Vagina (tissue), 2 donors: ENCODE measurements at regions not wholly inside any gene's neighbourhood (a gene's known extent, or its start where the extent isn't known, plus 50 kb on each side); places are given as distances from the start of the nearest gene placed in this dataset.

ENCODE experiments used
- DNase-seq, 2 donors: peaks; one replicate each; pipeline ENCODE4 v3.0.0-alpha.2; 2017; ENCODE audit errors: extremely low spot score in 2 of 2
- H3K27ac ChIP-seq: fragments of 200-600 bp; sonication (generic); one replicate; pipeline ENCODE4 v1.5.1; 2019
- H3K27me3 ChIP-seq: fragments of 200-600 bp; sonication (generic); one replicate; pipeline ENCODE4 v1.5.1; 2019
- H3K36me3 ChIP-seq, 2 donors: fragments of 200-600 bp; sonication (generic); one replicate each; pipeline ENCODE4 v1.5.1; 2017 to 2019
- H3K4me1 ChIP-seq: fragments of 200-600 bp; sonication (generic); one replicate; pipeline ENCODE4 v1.5.1; 2019
- H3K4me3 ChIP-seq, 2 donors: fragments of 200-600 bp; sonication (generic); 1 replicate in 1 of 2; 2 replicates in 1 of 2; pipeline ENCODE4 v1.5.1; 2016 to 2019
- H3K9me3 ChIP-seq: fragments of 200-600 bp; sonication (generic); one replicate; pipeline ENCODE4 v1.5.1; 2019
- CTCF ChIP-seq, 3 experiments: fragments of 450-650 bp in 2 of 3; fragments of 200-600 bp in 1 of 3; sonication (generic) in 1 of 3; IDR thresholded peaks; one replicate each; pipeline ENCODE4 v1.5.1; 2017 to 2019; ENCODE audit warnings: antibody characterized with exemption in 3 of 3, mild to moderate bottlenecking in 2 of 3, moderate library complexity in 2 of 3
- POLR2A ChIP-seq, 2 donors: fragments of 450-650 bp; IDR thresholded peaks; one replicate each; pipeline ENCODE4 v1.6.1; 2017; ENCODE audit warnings: antibody characterized with exemption in 2 of 2, mild to moderate bottlenecking in 2 of 2, moderate library complexity in 2 of 2
- POLR2AphosphoS5 ChIP-seq, 2 donors: sonication (generic); formaldehyde crosslinking; IDR thresholded peaks; one replicate each; pipeline ENCODE4 v1.9.0; 2017; ENCODE audit warnings: antibody characterized with exemption in 2 of 2, mild to moderate bottlenecking in 2 of 2, low read depth in 1 of 2; ENCODE audit not compliant: insufficient read depth in 1 of 2
- intact Hi-C: fragments of 100-400 bp; cut with DNase I; formaldehyde crosslinking; loops from one replicate; pipeline ENCODE4 v1.15.1; 2023

DNA sequence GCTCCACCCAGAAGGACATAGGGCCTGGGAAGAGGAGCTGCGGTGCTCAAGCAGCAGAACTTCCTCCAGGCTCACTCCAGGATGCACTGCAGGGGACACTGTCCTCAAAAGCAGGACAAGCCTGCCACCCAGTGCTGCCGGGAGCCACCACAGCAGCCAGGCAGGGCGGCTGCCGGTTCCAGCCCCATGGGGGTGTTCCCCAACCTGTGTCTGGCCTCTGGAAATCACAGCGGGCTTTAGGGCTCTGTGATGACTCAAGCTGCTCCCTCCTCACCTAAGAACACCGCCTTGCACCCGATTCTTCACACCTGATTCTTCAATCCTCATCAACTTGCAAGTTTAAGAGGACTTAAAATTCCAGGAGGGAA, 71.9 kb upstream of the SLC6A11 start:
- Histone ChIP-seq H3K4me3 (no peak overlapping the region), H3K4me1 (peaks cover 2% of the 10 kb centered on the region), H3K27me3 (no peaks in the 10 kb centered on the region), H3K27ac (no peak overlapping the region), H3K9me3 (no peaks in the 10 kb centered on the region), H3K36me3 (no peaks in the 10 kb centered on the region)
- intact Hi-C loops = loop anchor here (5.0 kb wide), 1 partner anchor 1402 kb away; no protein-coding TSS in a partner anchor
- no peak for TF ChIP-seq CTCF (IDR thresholded peaks at IDR 0.05)
- TF ChIP-seq POLR2AphosphoS5 (IDR thresholded peaks at IDR 0.05; ENCODE audit: insufficient read depth in 1 of 2, low read depth in 1 of 2) = no peak
- no peak for TF ChIP-seq POLR2A (IDR thresholded peaks at IDR 0.05)
- no peak for DNase-seq

DNA sequence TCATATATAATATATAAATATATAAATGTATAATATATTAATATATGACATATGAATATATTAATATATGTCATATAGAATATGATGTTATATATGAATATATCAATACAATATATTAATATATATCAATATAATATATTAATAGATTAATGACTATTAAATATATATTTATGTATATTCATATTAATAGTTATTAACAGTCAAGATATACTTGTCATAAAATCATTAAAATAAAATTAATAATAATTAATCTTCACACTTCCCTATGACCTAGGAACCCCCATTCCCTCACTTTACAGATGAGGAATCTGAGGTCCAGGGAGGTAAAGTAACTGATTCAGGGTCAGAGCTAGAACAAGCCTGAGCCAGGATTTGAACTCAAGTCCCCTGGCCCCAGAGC, 70.6 kb upstream of the SLC6A11 start:
- DNase-seq = no peak
- no peaks in the 10 kb centered on the region for H3K4me1 ChIP-seq
- H3K27me3 ChIP-seq = no peaks in the 10 kb centered on the region
- intact Hi-C loops = no loop called here
- no peak overlapping the region for H3K27ac ChIP-seq
- no peaks in the 10 kb centered on the region for H3K36me3 ChIP-seq
- H3K4me3 ChIP-seq = no peak overlapping the region
- H3K9me3 ChIP-seq = no peaks in the 10 kb centered on the region
- TF ChIP-seq CTCF (IDR thresholded peaks at IDR 0.05) (no peak), POLR2A (IDR thresholded peaks at IDR 0.05) (no peak), POLR2AphosphoS5 (IDR thresholded peaks at IDR 0.05; ENCODE audit: insufficient read depth in 1 of 2, low read depth in 1 of 2) (no peak)

GRCh38 chr3:10746001-10746400, 70.0 kb upstream of the SLC6A11 start:
- H3K27me3 ChIP-seq = no peaks in the 10 kb centered on the region
- no peak overlapping the region for H3K4me3 ChIP-seq
- H3K4me1 ChIP-seq = no peaks in the 10 kb centered on the region
- H3K36me3 ChIP-seq = no peaks in the 10 kb centered on the region
- H3K27ac ChIP-seq = no peak overlapping the region
- no peak for TF ChIP-seq CTCF (IDR thresholded peaks at IDR 0.05)
- TF ChIP-seq POLR2A (IDR thresholded peaks at IDR 0.05) = no peak
- no peak for TF ChIP-seq POLR2AphosphoS5 (IDR thresholded peaks at IDR 0.05; ENCODE audit: insufficient read depth in 1 of 2, low read depth in 1 of 2)
- intact Hi-C loops = no loop called here
- DNase-seq = no peak
- H3K9me3 ChIP-seq = no peaks in the 10 kb centered on the region

DNA sequence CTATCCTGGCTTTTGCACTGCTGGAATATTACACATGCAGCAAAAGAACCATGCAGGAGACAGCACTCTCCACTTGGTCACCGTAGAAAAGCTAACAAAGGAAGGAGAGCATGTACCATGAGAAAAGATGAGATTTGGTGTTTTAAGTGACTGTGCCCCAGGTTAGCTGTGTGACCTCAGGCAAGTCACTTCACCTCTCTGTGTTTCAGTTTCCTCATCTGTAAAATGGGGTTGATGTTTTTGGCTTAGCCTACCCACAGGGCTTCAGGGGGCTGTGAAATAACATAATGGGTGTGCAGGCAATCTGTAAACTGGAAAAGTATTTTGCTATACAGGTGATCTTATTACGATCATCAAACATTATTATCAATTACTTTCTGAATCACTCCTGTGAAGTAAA, 69.3 kb upstream of the SLC6A11 start:
- no peak for DNase-seq
- Histone ChIP-seq H3K4me3 (no peak overlapping the region), H3K27ac (no peak overlapping the region), H3K9me3 (no peaks in the 10 kb centered on the region), H3K36me3 (no peaks in the 10 kb centered on the region), H3K27me3 (no peaks in the 10 kb centered on the region), H3K4me1 (no peaks in the 10 kb centered on the region)
- TF ChIP-seq CTCF (IDR thresholded peaks at IDR 0.05) (no peak), POLR2AphosphoS5 (IDR thresholded peaks at IDR 0.05; ENCODE audit: insufficient read depth in 1 of 2, low read depth in 1 of 2) (no peak), POLR2A (IDR thresholded peaks at IDR 0.05) (no peak)
- intact Hi-C loops = no loop called here

GRCh38 chr3:10747341-10747740, 68.7 kb upstream of the SLC6A11 start:
- Histone ChIP-seq H3K4me3 (no peak overlapping the region), H3K27ac (no peak overlapping the region), H3K27me3 (no peaks in the 10 kb centered on the region), H3K9me3 (no peaks in the 10 kb centered on the region), H3K4me1 (no peaks in the 10 kb centered on the region), H3K36me3 (no peaks in the 10 kb centered on the region)
- intact Hi-C loops = no loop called here
- no peak for DNase-seq
- no peak for TF ChIP-seq POLR2AphosphoS5 (IDR thresholded peaks at IDR 0.05; ENCODE audit: insufficient read depth in 1 of 2, low read depth in 1 of 2)
- TF ChIP-seq CTCF (IDR thresholded peaks at IDR 0.05) = no peak
- TF ChIP-seq POLR2A (IDR thresholded peaks at IDR 0.05) = no peak
